ENCODE measurements at regions not wholly inside any gene's neighbourhood (a gene's known extent, or its start where the extent isn't known, plus 50 kb on each side); places are given as distances from the start of the nearest gene placed in this dataset.
"Not testable (repeated sequence)": the region's sequence is repeated elsewhere in the genome, so short reads cannot be mapped to it uniquely, and the experiment has no call there.

- POLR2A ChIA-PET (ENCODE audit: low non-redundant PET): no interaction called here
- no peak overlapping the region for H3K27ac ChIP-seq
- TF ChIP-seq, protein P1, sequence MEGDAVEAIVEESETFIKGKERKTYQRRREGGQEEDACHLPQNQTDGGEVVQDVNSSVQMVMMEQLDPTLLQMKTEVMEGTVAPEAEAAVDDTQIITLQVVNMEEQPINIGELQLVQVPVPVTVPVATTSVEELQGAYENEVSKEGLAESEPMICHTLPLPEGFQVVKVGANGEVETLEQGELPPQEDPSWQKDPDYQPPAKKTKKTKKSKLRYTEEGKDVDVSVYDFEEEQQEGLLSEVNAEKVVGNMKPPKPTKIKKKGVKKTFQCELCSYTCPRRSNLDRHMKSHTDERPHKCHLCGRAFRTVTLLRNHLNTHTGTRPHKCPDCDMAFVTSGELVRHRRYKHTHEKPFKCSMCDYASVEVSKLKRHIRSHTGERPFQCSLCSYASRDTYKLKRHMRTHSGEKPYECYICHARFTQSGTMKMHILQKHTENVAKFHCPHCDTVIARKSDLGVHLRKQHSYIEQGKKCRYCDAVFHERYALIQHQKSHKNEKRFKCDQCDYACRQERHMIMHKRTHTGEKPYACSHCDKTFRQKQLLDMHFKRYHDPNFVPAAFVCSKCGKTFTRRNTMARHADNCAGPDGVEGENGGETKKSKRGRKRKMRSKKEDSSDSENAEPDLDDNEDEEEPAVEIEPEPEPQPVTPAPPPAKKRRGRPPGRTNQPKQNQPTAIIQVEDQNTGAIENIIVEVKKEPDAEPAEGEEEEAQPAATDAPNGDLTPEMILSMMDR (conservative IDR thresholded peaks at IDR 0.05; ENCODE audit: low read depth): no peak
- CTCF ChIA-PET: interaction anchor here (0.5 kb wide), 1 partner anchor 1379 kb away, joined by 3 read pairs; no protein-coding TSS in a partner anchor
- DNase-seq (ENCODE audit: low spot score): no peak
Measured at GRCh38 chr10:65787571-65787970, 1138.3 kb upstream of the LRRTM3 start.

DNA sequence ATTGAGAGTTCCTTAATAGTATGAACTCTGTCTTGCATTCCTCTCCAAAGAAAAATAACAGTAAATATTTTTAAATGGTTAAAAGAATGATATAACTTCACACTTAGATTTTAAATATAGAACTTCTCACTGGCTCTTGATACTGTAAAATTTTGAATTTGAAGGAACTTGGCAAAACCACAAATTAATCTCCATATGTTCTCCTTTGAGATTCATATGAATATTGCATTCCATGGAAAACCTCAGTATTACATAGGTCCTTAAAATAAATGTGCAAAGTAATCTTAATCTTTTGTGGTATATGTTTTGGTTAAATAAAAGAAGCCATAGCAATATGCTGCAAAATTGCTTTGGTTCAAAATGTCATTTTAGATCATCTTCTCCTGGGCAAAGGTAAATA lies 1137.6 kb upstream of the LRRTM3 start:
- CTCF ChIA-PET: no interaction called here

DNA sequence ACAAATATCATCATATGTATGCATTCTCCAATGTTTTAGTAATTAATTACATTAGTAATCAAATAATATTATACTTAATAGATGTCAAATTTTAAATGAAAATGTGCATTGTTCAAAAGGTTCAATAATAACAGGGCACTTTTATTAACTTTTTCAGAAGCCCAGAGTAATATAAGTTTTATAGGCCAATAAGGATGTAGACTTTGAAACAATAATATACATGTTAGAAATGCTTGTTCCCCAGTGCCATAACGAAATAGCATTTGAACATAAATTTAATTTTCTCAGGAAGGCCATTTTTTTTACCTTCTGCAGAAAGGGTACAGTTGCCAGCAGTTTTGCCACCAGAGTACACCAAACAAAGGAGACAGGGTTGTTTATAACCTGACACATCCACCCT lies 1133.9 kb upstream of the LRRTM3 start:
- TF ChIP-seq, protein P1 (conservative IDR thresholded peaks at IDR 0.05; ENCODE audit: low read depth): no peak
- CTCF ChIA-PET: interaction anchor here (0.7 kb wide), 1 partner anchor 403 kb away, joined by 3 read pairs; no protein-coding TSS in a partner anchor
- no peak for DNase-seq (ENCODE audit: low spot score)
- no peak overlapping the region for H3K27ac ChIP-seq
- POLR2A ChIA-PET (ENCODE audit: low non-redundant PET): no interaction called here

More for the DNA sequence above, 1137.6 kb upstream of the LRRTM3 start:
- TF ChIP-seq, protein P1 (conservative IDR thresholded peaks at IDR 0.05; ENCODE audit: low read depth): no peak
- no peak for DNase-seq (ENCODE audit: low spot score)
- no peak overlapping the region for H3K27ac ChIP-seq
- POLR2A ChIA-PET (ENCODE audit: low non-redundant PET): no interaction called here

- H3K27ac ChIP-seq: no peak overlapping the region
- DNase-seq (ENCODE audit: low spot score): no peak
- TF ChIP-seq, protein P1 (conservative IDR thresholded peaks at IDR 0.05; ENCODE audit: low read depth): no peak
- CTCF ChIA-PET: interaction anchor here (0.5 kb wide), 1 partner anchor 20 kb away, joined by 3 read pairs; no protein-coding TSS in a partner anchor
- POLR2A ChIA-PET (ENCODE audit: low non-redundant PET): no interaction called here
Measured at GRCh38 chr10:65793738-65794425, 1132.0 kb upstream of the LRRTM3 start.

GRCh38 chr10:65794861-65795260 lies 1131.0 kb upstream of the LRRTM3 start:
- DNase-seq (ENCODE audit: low spot score); H3K27ac ChIP-seq; CTCF ChIA-PET; POLR2A ChIA-PET (ENCODE audit: low non-redundant PET): not testable (repeated sequence)

DNA sequence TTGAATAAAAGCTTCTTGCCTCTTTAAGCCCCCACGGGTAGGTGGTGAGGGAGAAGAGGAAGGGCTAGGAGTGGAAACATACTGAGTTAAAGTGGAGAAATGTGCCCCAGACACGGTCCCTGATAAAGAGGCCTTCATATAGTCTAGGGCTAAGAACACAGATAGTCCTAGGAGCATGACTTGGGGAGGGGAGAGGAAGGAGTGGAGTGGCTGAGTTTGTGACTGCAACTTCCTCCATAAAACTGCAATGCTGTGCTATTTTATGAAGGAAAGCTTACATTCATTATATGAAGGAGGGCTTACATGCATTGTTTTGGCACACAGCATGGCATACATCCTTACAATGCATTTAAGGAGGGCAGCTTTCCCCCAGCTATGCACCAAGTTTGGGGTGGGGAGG lies 1129.4 kb upstream of the LRRTM3 start:
- H3K27ac ChIP-seq: no peak overlapping the region
- CTCF ChIA-PET: interaction anchor here (0.6 kb wide), 1 partner anchor 499 kb away, joined by 3 read pairs; no protein-coding TSS in a partner anchor
- POLR2A ChIA-PET (ENCODE audit: low non-redundant PET): no interaction called here
- DNase-seq (ENCODE audit: low spot score): no peak
- TF ChIP-seq, protein P1 (conservative IDR thresholded peaks at IDR 0.05; ENCODE audit: low read depth): no peak

DNA sequence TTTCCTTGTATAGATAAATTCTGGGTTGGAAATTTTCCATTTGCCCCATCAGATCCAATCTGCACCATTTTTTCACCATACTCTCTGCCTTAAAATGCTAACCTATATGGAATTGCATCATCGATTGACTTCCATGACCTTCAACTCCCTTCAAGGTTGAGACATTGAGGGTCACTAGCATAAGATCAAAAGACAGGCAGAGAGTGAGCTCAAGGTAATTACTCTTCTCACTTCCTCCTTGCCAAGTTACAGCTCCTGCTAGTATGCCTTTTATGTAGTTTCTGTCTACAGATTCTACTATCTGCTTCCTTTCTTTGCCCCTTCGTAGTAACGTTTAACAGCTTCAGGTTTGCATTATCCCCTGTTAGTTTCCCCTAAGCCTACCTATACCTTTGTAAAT lies 1127.7 kb upstream of the LRRTM3 start:
- CTCF ChIA-PET: interaction anchor here (0.6 to 0.7 kb wide), 2 partner anchors 18 to 412 kb away, joined by 3 read pairs; no protein-coding TSS in a partner anchor
- H3K27ac ChIP-seq: no peak overlapping the region
- POLR2A ChIA-PET (ENCODE audit: low non-redundant PET): no interaction called here
- DNase-seq (ENCODE audit: low spot score): no peak
- TF ChIP-seq, protein P1 (conservative IDR thresholded peaks at IDR 0.05; ENCODE audit: low read depth): no peak

Data from RWPE1 (cell line).